ENCODE measurements at regions not wholly inside any gene's neighbourhood (a gene's known extent, or its start where the extent isn't known, plus 50 kb on each side); places are given as distances from the start of the nearest gene placed in this dataset.

GRCh38 chr14:81684696-81685095, 151.0 kb upstream of the SEL1L start:
- TF ChIP-seq EZH2 (IDR thresholded peaks at IDR 0.05; ENCODE audit: borderline replicate concordance, low read length) = no peak
- TF ChIP-seq CTCF (IDR thresholded peaks at IDR 0.05; ENCODE audit: low read length) = no peak
